ENCODE measurements at regions not wholly inside any gene's neighbourhood (a gene's known extent, or its start where the extent isn't known, plus 50 kb on each side); places are given as distances from the start of the nearest gene placed in this dataset.

GRCh38 chr15:93146196-93146595, 57.2 kb upstream of the RGMA start:
- H3K36me3 Mint-ChIP-seq (ENCODE audit: low read depth): no peaks in the 10 kb centered on the region
- H3K4me3 Mint-ChIP-seq: no peak overlapping the region
- no peaks in the 10 kb centered on the region for H3K4me1 Mint-ChIP-seq
- no peak for ATAC-seq (replicated peaks)
- no peak overlapping the region for H3K27ac Mint-ChIP-seq
- no peaks in the 10 kb centered on the region for H3K27me3 Mint-ChIP-seq
- H3K9me3 Mint-ChIP-seq: no peaks in the 10 kb centered on the region

GRCh38 chr15:93144463-93145236, 55.6 kb upstream of the RGMA start:
- H3K4me1 Mint-ChIP-seq: peaks cover 8% of the 10 kb centered on the region
- H3K36me3 Mint-ChIP-seq (ENCODE audit: low read depth): no peaks in the 10 kb centered on the region
- no peaks in the 10 kb centered on the region for H3K9me3 Mint-ChIP-seq
- no peak for ATAC-seq (replicated peaks)
- no peak overlapping the region for H3K27ac Mint-ChIP-seq
- H3K27me3 Mint-ChIP-seq: no peaks in the 10 kb centered on the region
- no peak overlapping the region for H3K4me3 Mint-ChIP-seq

DNA sequence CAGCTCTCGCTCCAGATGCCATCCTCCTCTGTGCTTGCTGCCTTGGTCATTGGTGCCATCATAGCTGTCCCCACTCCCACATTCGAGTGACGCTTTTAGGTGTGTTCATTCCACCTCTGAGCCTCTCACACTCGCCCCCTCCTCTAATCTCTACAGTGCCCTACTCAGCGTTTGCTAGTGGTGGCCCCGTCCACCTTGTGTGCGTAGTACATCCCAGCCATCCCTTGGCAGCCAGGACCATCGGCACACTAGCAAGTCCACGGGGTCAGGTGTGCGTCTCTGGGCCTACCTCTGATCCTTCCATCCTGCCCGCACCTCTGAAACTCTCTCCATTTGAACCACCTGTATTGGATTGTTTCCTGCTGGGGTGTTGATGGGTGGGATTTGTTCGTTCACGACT, 54.2 kb upstream of the RGMA start:
- Mint-ChIP-seq H3K27me3 (no peaks in the 10 kb centered on the region), H3K27ac (no peak overlapping the region)

DNA sequence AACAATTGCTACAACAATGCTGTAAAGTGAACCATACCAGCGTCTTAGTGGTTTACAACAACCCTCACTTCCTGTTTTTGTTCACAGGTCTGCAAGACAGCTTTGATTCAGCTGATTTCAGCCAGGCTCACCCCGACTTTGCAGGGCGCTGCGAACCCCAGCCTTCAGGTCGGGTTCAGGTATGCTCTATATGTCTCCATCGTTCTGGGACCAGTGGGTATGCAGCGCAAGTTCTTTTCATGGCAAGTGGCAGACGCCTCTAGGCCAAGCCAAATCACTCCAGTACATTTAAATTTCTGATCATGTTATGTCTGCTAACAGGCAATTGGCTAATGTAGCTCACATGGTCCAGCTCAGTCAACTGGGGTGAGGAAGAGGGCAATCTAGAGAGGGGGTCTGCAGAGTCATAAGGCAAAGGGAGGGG, 52.4 kb upstream of the RGMA start:
- no peaks in the 10 kb centered on the region for H3K9me3 Mint-ChIP-seq
- peak; percentile 52 for ATAC-seq (replicated peaks)
- no peaks in the 10 kb centered on the region for H3K36me3 Mint-ChIP-seq (ENCODE audit: low read depth)
- H3K27me3 Mint-ChIP-seq: no peaks in the 10 kb centered on the region
- peaks cover 8% of the 10 kb centered on the region for H3K4me1 Mint-ChIP-seq
- H3K27ac Mint-ChIP-seq: no peak overlapping the region
- H3K4me3 Mint-ChIP-seq: no peak overlapping the region

More for the DNA sequence above, 54.2 kb upstream of the RGMA start:
- no peak for ATAC-seq (replicated peaks)
- no peaks in the 10 kb centered on the region for H3K36me3 Mint-ChIP-seq (ENCODE audit: low read depth)
- no peak overlapping the region for H3K4me3 Mint-ChIP-seq
- H3K4me1 Mint-ChIP-seq: peaks cover 8% of the 10 kb centered on the region
- no peaks in the 10 kb centered on the region for H3K9me3 Mint-ChIP-seq

DNA sequence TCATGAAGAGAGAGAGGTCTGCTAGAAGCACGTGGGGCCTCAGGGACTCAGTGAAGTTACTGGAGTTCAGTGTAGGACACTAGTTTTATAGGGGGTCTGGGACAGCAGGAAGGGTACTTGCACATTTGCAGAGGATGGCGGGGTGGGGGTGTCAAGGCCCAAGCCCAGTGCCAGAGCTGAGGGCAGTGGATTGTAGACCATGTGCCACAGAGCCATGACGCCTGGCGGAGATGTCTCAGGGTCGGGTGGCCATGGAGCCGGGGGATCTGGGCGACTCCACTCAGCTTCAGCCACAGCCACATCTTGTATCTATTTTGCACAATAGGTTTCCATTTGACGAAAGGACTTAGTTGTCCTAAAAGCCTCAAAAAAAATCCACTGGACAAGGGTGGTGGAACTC, 50.4 kb upstream of the RGMA start:
- no peaks in the 10 kb centered on the region for H3K9me3 Mint-ChIP-seq
- no peaks in the 10 kb centered on the region for H3K27me3 Mint-ChIP-seq
- H3K27ac Mint-ChIP-seq: no peak overlapping the region
- ATAC-seq (replicated peaks): no peak
- no peak overlapping the region for H3K4me3 Mint-ChIP-seq
- no peaks in the 10 kb centered on the region for H3K36me3 Mint-ChIP-seq (ENCODE audit: low read depth)
- H3K4me1 Mint-ChIP-seq: peaks cover 8% of the 10 kb centered on the region

GRCh38 chr15:93138681-93139250, 49.8 kb upstream of the RGMA start:
- Mint-ChIP-seq H3K27ac (no peak overlapping the region), H3K9me3 (no peaks in the 10 kb centered on the region), H3K36me3 (ENCODE audit: low read depth) (no peaks in the 10 kb centered on the region), H3K27me3 (no peaks in the 10 kb centered on the region), H3K4me3 (no peak overlapping the region), H3K4me1 (peaks cover 8% of the 10 kb centered on the region)
- ATAC-seq (replicated peaks): no peak
